GM23338 (cell line): ENCODE measurements at regions not wholly inside any gene's neighbourhood (a gene's known extent, or its start where the extent isn't known, plus 50 kb on each side); places are given as distances from the start of the nearest gene placed in this dataset.
A peak's percentile ranks its signal among the peaks of the same experiment; 100 is the strongest.

Experiments
- ATAC-seq: fragments of 200-7000 bp; cut with Tn5 transposase; 3 replicates; pipeline ENCODE4 v1.9.1; 2020
- DNase-seq: peaks from one replicate; pipeline ENCODE4 v3.0.0-alpha.2; 2015; ENCODE audit warnings: low spot score
- H2AFZ ChIP-seq: fragments of 200-600 bp; sonication (generic); 2 replicates; pipeline ENCODE4 v1.8.0; 2016; ENCODE audit warnings: antibody characterized with exemption, mild to moderate bottlenecking, moderate library complexity
- H3F3A ChIP-seq: fragments of 200-600 bp; sonication (generic); replicated peaks from 2 replicates; pipeline ENCODE4 v1.8.0; 2017; ENCODE audit warnings: antibody characterized with exemption, mixed run types, low read depth
- H3K27ac ChIP-seq: fragments of 200-600 bp; sonication (generic); 2 replicates; pipeline ENCODE4 v1.6.1; 2016; ENCODE audit warnings: low read depth
- H3K27me3 ChIP-seq: fragments of 200-600 bp; sonication (generic); 2 replicates; pipeline ENCODE4 v1.8.0; 2016; ENCODE audit warnings: mild to moderate bottlenecking, mixed run types, moderate library complexity; ENCODE audit not compliant: insufficient read depth
- H3K36me3 ChIP-seq: fragments of 200-600 bp; sonication (generic); 2 replicates; pipeline ENCODE4 v1.8.0; 2016; ENCODE audit warnings: mild to moderate bottlenecking; ENCODE audit not compliant: insufficient read depth
- H3K4me1 ChIP-seq: fragments of 200-600 bp; sonication (generic); 2 replicates; pipeline ENCODE4 v1.8.0; 2016; ENCODE audit warnings: mild to moderate bottlenecking, moderate library complexity; ENCODE audit not compliant: insufficient read depth
- H3K4me2 ChIP-seq: fragments of 200-600 bp; sonication (generic); 2 replicates; pipeline ENCODE4 v1.7.1; 2017; ENCODE audit warnings: mixed run types
- H3K4me3 ChIP-seq: fragments of 200-600 bp; sonication (generic); 2 replicates; pipeline ENCODE4 v1.6.1; 2016; ENCODE audit warnings: mixed run types
- H3K79me2 ChIP-seq: fragments of 200-600 bp; sonication (generic); replicated peaks from 2 replicates; pipeline ENCODE4 v1.8.0; 2017; ENCODE audit warnings: mild to moderate bottlenecking; ENCODE audit not compliant: insufficient read depth
- H3K9me2 ChIP-seq: fragments of 200-600 bp; sonication (generic); 2 replicates; pipeline ENCODE4 v1.8.0; 2017; ENCODE audit not compliant: insufficient read depth
- H4K20me1 ChIP-seq: fragments of 200-600 bp; sonication (generic); replicated peaks from 2 replicates; pipeline ENCODE4 v1.8.0; 2017; ENCODE audit warnings: mild to moderate bottlenecking; ENCODE audit not compliant: insufficient read depth
- H3K27ac Mint-ChIP-seq: 2 replicates; pipeline ENCODE4 v1.8.0; 2020; ENCODE audit warnings: inconsistent platforms, mild to moderate bottlenecking, moderate library complexity, mixed read lengths
- H3K27me3 Mint-ChIP-seq: 3 replicates; pipeline ENCODE4 v1.8.0; 2022; ENCODE audit warnings: low read depth, mild to moderate bottlenecking, moderate library complexity, mixed read lengths, inconsistent platforms; ENCODE audit not compliant: insufficient read depth, poor library complexity
- H3K36me3 Mint-ChIP-seq: 3 replicates; pipeline ENCODE4 v1.8.0; 2021; ENCODE audit warnings: low read depth, mild to moderate bottlenecking, inconsistent platforms, moderate library complexity, mixed read lengths
- H3K4me1 Mint-ChIP-seq: 3 replicates; pipeline ENCODE4 v1.8.0; 2020; ENCODE audit warnings: mild to moderate bottlenecking, inconsistent platforms, mixed read lengths
- H3K4me3 Mint-ChIP-seq: 3 replicates; pipeline ENCODE4 v1.8.0; 2021; ENCODE audit warnings: moderate library complexity, mild to moderate bottlenecking, inconsistent platforms, mixed read lengths
- H3K9me3 Mint-ChIP-seq: 3 replicates; pipeline ENCODE4 v1.8.0; 2020; ENCODE audit warnings: moderate library complexity, mild to moderate bottlenecking, inconsistent platforms, mixed read lengths
- CREB1 ChIP-seq: fragments of 250-450 bp; sonication (Bioruptor Pico); IDR thresholded peaks from 2 replicates; pipeline ENCODE4 v1.5.0; 2020; ENCODE audit warnings: low read depth, mild to moderate bottlenecking, moderate library complexity
- EZH2 ChIP-seq: fragments of 200-600 bp; sonication (generic); IDR thresholded peaks from one replicate; pipeline ENCODE4 v1.8.0; 2017; ENCODE audit warnings: antibody characterized with exemption, mild to moderate bottlenecking, low read depth; ENCODE audit not compliant: unreplicated experiment
- EZH2phosphoT487 ChIP-seq: fragments of 200-600 bp; sonication (generic); IDR thresholded peaks from one replicate; pipeline ENCODE4 v1.8.1; 2018; ENCODE audit warnings: antibody characterized with exemption; ENCODE audit not compliant: unreplicated experiment
- JUNB ChIP-seq: IDR thresholded peaks from one replicate; pipeline ENCODE4 v1.6.1; 2016; ENCODE audit warnings: antibody characterized with exemption; ENCODE audit not compliant: unreplicated experiment
- NANOG ChIP-seq: IDR thresholded peaks from 2 replicates; pipeline ENCODE4 v1.6.1; 2016; ENCODE audit warnings: antibody characterized with exemption, borderline replicate concordance
- POLR2AphosphoS5 ChIP-seq: IDR thresholded peaks from 2 replicates; pipeline ENCODE4 v1.6.1; 2016; ENCODE audit warnings: antibody characterized with exemption, low read depth
- REST ChIP-seq: IDR thresholded peaks from one replicate; pipeline ENCODE4 v1.6.1; 2018; ENCODE audit warnings: antibody characterized with exemption; ENCODE audit not compliant: unreplicated experiment
- STAT1 ChIP-seq: IDR thresholded peaks from one replicate; pipeline ENCODE4 v1.6.1; 2016; ENCODE audit warnings: antibody characterized with exemption; ENCODE audit not compliant: unreplicated experiment
- ZNF114 ChIP-seq: fragments of 250-450 bp; sonication (Bioruptor Pico); IDR thresholded peaks from 2 replicates; pipeline ENCODE4 v1.5.0; 2020; ENCODE audit warnings: mild to moderate bottlenecking, moderate library complexity
- ZNF331 ChIP-seq: fragments of 250-450 bp; sonication (Bioruptor Pico); IDR thresholded peaks from 2 replicates; pipeline ENCODE4 v1.5.0; 2020; ENCODE audit warnings: low read depth, mild to moderate bottlenecking, moderate library complexity
- ZNF462 ChIP-seq: fragments of 250-450 bp; sonication (Bioruptor Pico); IDR thresholded peaks from 2 replicates; pipeline ENCODE4 v1.5.0; 2020; ENCODE audit warnings: mild to moderate bottlenecking, moderate library complexity
- TF ChIP-seq, protein P1 (sequence below), 2 experiments: fragments of 200-600 bp in 1 of 2; sonication (generic) in 1 of 2; conservative IDR thresholded peaks; 2 replicates each; pipeline versions ENCODE4 v1.5.1 to v1.6.1; 2016 to 2017; ENCODE audit warnings: antibody characterized with exemption in 2 of 2, low read depth in 2 of 2, mild to moderate bottlenecking in 2 of 2, moderate library complexity in 1 of 2
- TF ChIP-seq, protein P2 (sequence below): IDR thresholded peaks from 2 replicates; pipeline ENCODE4 v1.6.1; 2016; ENCODE audit warnings: antibody characterized with exemption

- H3K9me3 Mint-ChIP-seq = no peaks in the 10 kb centered on the region
- Histone ChIP-seq H3K27ac (no peak overlapping the region), H3K27me3 (no peaks in the 10 kb centered on the region), H3K4me2 (no peak overlapping the region), H3K4me3 (no peak overlapping the region), H3K4me1 (peaks cover 12% of the 10 kb centered on the region; the same call in 1 of the 2 replicates), H3K9me2 (no peaks in the 10 kb centered on the region), H2AFZ (no peak overlapping the region), H3K79me2 (no peaks in the 10 kb centered on the region), H3F3A (no peaks in the 10 kb centered on the region), H4K20me1 (no peaks in the 10 kb centered on the region), H3K36me3 (no peaks in the 10 kb centered on the region)
- peaks cover 4% of the 10 kb centered on the region for H3K27me3 Mint-ChIP-seq
- DNase-seq (no peak), ATAC-seq (no peak)
- 0 out of 2 replicates have a peak overlapping the region, but pooled peaks have one; percentile 23 for H3K27ac Mint-ChIP-seq
- H3K36me3 Mint-ChIP-seq = no peaks in the 10 kb centered on the region
- TF ChIP-seq, protein P1, sequence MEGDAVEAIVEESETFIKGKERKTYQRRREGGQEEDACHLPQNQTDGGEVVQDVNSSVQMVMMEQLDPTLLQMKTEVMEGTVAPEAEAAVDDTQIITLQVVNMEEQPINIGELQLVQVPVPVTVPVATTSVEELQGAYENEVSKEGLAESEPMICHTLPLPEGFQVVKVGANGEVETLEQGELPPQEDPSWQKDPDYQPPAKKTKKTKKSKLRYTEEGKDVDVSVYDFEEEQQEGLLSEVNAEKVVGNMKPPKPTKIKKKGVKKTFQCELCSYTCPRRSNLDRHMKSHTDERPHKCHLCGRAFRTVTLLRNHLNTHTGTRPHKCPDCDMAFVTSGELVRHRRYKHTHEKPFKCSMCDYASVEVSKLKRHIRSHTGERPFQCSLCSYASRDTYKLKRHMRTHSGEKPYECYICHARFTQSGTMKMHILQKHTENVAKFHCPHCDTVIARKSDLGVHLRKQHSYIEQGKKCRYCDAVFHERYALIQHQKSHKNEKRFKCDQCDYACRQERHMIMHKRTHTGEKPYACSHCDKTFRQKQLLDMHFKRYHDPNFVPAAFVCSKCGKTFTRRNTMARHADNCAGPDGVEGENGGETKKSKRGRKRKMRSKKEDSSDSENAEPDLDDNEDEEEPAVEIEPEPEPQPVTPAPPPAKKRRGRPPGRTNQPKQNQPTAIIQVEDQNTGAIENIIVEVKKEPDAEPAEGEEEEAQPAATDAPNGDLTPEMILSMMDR (conservative IDR thresholded peaks at IDR 0.05; ENCODE audit: low read depth in 2 of 2) = no peak
- TF ChIP-seq ZNF114 (CRISPR knock-in tag) (no peak), ZNF331 (CRISPR knock-in tag) (no peak), NANOG (no peak), CREB1 (no peak), POLR2AphosphoS5 (no peak), STAT1 (no peak), EZH2phosphoT487 (no peak), EZH2 (no peak), JUNB (no peak), ZNF462 (no peak), REST (no peak)
- TF ChIP-seq, protein P2, sequence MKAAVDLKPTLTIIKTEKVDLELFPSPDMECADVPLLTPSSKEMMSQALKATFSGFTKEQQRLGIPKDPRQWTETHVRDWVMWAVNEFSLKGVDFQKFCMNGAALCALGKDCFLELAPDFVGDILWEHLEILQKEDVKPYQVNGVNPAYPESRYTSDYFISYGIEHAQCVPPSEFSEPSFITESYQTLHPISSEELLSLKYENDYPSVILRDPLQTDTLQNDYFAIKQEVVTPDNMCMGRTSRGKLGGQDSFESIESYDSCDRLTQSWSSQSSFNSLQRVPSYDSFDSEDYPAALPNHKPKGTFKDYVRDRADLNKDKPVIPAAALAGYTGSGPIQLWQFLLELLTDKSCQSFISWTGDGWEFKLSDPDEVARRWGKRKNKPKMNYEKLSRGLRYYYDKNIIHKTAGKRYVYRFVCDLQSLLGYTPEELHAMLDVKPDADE = no peak
- peaks cover 18% of the 10 kb centered on the region; the same call in 2 of the 3 replicates for H3K4me1 Mint-ChIP-seq
- H3K4me3 Mint-ChIP-seq = no peak overlapping the region
Observed at GRCh38 chr11:109302591-109303334, 119.2 kb upstream of the C11orf87 start.
